Left lung (tissue), 4 donors: ENCODE measurements at regions not wholly inside any gene's neighbourhood (a gene's known extent, or its start where the extent isn't known, plus 50 kb on each side); places are given as distances from the start of the nearest gene placed in this dataset.

Source experiments
- ATAC-seq: fragments of 200-7000 bp; cut with Tn5 transposase; one replicate; pipeline ENCODE4 v1.9.1; 2020; ENCODE audit warnings: moderate library complexity
- DNase-seq, 4 donors: peaks; one replicate each; pipeline ENCODE4 v3.0.0-alpha.2; 2013 to 2020
- H3K27ac ChIP-seq, 2 donors: fragments of 200-600 bp; sonication (generic) in 1 of 2; one replicate each; pipeline versions ENCODE4 v1.5.0 to v1.8.0; 2020 to 2021
- H3K27me3 ChIP-seq, 2 donors: fragments of 200-600 bp; sonication (generic) in 1 of 2; one replicate each; pipeline versions ENCODE4 v1.5.0 to v1.8.0; 2020 to 2021
- H3K36me3 ChIP-seq, 2 donors: fragments of 200-600 bp; sonication (generic) in 1 of 2; one replicate each; pipeline versions ENCODE4 v1.5.0 to v1.8.0; 2020 to 2021
- H3K4me1 ChIP-seq, 2 donors: fragments of 200-600 bp; one replicate each; pipeline ENCODE4 v1.8.0; 2021
- H3K4me3 ChIP-seq, 2 donors: fragments of 200-600 bp; sonication (generic) in 1 of 2; one replicate each; pipeline versions ENCODE4 v1.5.0 to v1.8.0; 2020 to 2021; ENCODE audit warnings: mild to moderate bottlenecking in 1 of 2
- H3K9me3 ChIP-seq, 2 donors: fragments of 200-600 bp; sonication (generic) in 1 of 2; one replicate each; pipeline versions ENCODE4 v1.5.0 to v1.8.0; 2020 to 2021
- CTCF ChIP-seq, 2 donors: fragments of 200-600 bp; sonication (generic) in 1 of 2; IDR thresholded peaks; one replicate each; pipeline versions ENCODE4 v1.5.0 to v1.8.0; 2021; ENCODE audit warnings: antibody characterized with exemption in 2 of 2
- intact Hi-C, 2 donors: fragments of 100-400 bp; cut with DNase I; formaldehyde crosslinking; loops; one replicate each; pipeline versions ENCODE4 v1.11.2 to v1.14.2; 2022
- donor health status: DM: no; HTN: yes; CAD: no.
- donor health status: DM: no; HTN: no; CAD: no.

GRCh38 chr3:94985778-94986177 lies 922.9 kb downstream of the NSUN3 start:
- no peak for TF ChIP-seq CTCF (IDR thresholded peaks at IDR 0.05)
- intact Hi-C loops = no loop called here
- ATAC-seq (no peak), DNase-seq (no peak)
- no peaks in the 10 kb centered on the region for H3K4me1 ChIP-seq
- peaks cover 0 to 7% of the 10 kb centered on the region in 2 donors for H3K9me3 ChIP-seq
- H3K27ac ChIP-seq = no peak overlapping the region
- peaks cover 0 to 36% of the 10 kb centered on the region in 2 donors for H3K27me3 ChIP-seq
- no peak overlapping the region for H3K4me3 ChIP-seq
- H3K36me3 ChIP-seq = no peaks in the 10 kb centered on the region

- DNase-seq (no peak), ATAC-seq (no peak)
- TF ChIP-seq CTCF (IDR thresholded peaks at IDR 0.05) = no peak
- Histone ChIP-seq H3K27me3 (peaks cover 0 to 31% of the 10 kb centered on the region in 2 donors), H3K9me3 (no peaks in the 10 kb centered on the region), H3K4me3 (no peak overlapping the region), H3K4me1 (no peaks in the 10 kb centered on the region), H3K36me3 (no peaks in the 10 kb centered on the region), H3K27ac (no peak overlapping the region)
- intact Hi-C loops = no loop called here
These were observed 928.3 kb downstream of the NSUN3 start for GRCh38 chr3:94990952-94991705.

GRCh38 chr3:94996743-94997142 lies 933.9 kb downstream of the NSUN3 start:
- Histone ChIP-seq H3K4me1 (no peaks in the 10 kb centered on the region), H3K36me3 (no peaks in the 10 kb centered on the region), H3K27me3 (no peaks in the 10 kb centered on the region), H3K27ac (no peak overlapping the region), H3K9me3 (peaks cover 0 to 2% of the 10 kb centered on the region in 2 donors), H3K4me3 (no peak overlapping the region)
- TF ChIP-seq CTCF (IDR thresholded peaks at IDR 0.05) = no peak
- DNase-seq = no peak
- no peak for ATAC-seq
- intact Hi-C loops = no loop called here

- Histone ChIP-seq H3K4me3 (no peak overlapping the region), H3K36me3 (no peaks in the 10 kb centered on the region), H3K27me3 (no peaks in the 10 kb centered on the region), H3K9me3 (peaks cover 0 to 2% of the 10 kb centered on the region in 2 donors), H3K27ac (no peak overlapping the region), H3K4me1 (no peaks in the 10 kb centered on the region)
- no peak for DNase-seq
- no peak for ATAC-seq
- TF ChIP-seq CTCF (IDR thresholded peaks at IDR 0.05) = no peak
- intact Hi-C loops = no loop called here
These were observed 939.7 kb downstream of the NSUN3 start for GRCh38 chr3:95002438-95003046.

GRCh38 chr3:95028688-95029087 lies 965.8 kb downstream of the NSUN3 start:
- intact Hi-C loops = no loop called here
- DNase-seq (no peak), ATAC-seq (no peak)
- no peaks in the 10 kb centered on the region for H3K36me3 ChIP-seq
- H3K4me3 ChIP-seq = no peak overlapping the region
- no peaks in the 10 kb centered on the region for H3K9me3 ChIP-seq
- no peaks in the 10 kb centered on the region for H3K27me3 ChIP-seq
- TF ChIP-seq CTCF (IDR thresholded peaks at IDR 0.05) = no peak
- H3K27ac ChIP-seq = no peak overlapping the region
- no peaks in the 10 kb centered on the region for H3K4me1 ChIP-seq
